Ishikawa (cell line): ENCODE measurements at regions not wholly inside any gene's neighbourhood (a gene's known extent, or its start where the extent isn't known, plus 50 kb on each side); places are given as distances from the start of the nearest gene placed in this dataset.

Experiments used
- TEAD4 ChIP-seq: IDR thresholded peaks from 2 replicates; pipeline ENCODE4 v1.6.1; 2012
- YY1 ChIP-seq: IDR thresholded peaks from 2 replicates; pipeline ENCODE4 v1.6.1; 2012; ENCODE audit warnings: low read depth
- TF ChIP-seq, protein P1 (sequence below): IDR thresholded peaks from 2 replicates; pipeline ENCODE4 v1.6.1; 2012; ENCODE audit warnings: low read depth, mild to moderate bottlenecking

DNA sequence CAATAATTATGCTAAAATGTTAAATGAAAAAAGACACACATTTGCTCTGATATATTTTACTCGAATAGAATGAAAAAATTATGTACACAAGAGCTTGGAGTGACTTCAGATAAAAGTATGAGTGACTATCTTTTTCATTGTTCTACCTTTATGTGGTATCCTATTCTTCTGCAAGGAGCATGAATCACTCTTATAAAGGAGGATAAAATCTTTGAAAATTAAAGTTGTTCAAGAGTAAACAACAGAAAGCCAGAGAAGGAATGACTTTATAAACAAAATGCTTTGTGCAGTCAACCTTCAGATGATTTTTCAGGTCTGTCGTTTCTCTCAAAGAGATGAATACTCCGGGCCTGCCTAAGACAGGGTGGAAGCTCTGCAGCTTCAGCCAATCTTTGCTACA lies 215.3 kb downstream of the FOXA2 start:
- TF ChIP-seq TEAD4 (no peak), YY1 (no peak)
- TF ChIP-seq, protein P1, sequence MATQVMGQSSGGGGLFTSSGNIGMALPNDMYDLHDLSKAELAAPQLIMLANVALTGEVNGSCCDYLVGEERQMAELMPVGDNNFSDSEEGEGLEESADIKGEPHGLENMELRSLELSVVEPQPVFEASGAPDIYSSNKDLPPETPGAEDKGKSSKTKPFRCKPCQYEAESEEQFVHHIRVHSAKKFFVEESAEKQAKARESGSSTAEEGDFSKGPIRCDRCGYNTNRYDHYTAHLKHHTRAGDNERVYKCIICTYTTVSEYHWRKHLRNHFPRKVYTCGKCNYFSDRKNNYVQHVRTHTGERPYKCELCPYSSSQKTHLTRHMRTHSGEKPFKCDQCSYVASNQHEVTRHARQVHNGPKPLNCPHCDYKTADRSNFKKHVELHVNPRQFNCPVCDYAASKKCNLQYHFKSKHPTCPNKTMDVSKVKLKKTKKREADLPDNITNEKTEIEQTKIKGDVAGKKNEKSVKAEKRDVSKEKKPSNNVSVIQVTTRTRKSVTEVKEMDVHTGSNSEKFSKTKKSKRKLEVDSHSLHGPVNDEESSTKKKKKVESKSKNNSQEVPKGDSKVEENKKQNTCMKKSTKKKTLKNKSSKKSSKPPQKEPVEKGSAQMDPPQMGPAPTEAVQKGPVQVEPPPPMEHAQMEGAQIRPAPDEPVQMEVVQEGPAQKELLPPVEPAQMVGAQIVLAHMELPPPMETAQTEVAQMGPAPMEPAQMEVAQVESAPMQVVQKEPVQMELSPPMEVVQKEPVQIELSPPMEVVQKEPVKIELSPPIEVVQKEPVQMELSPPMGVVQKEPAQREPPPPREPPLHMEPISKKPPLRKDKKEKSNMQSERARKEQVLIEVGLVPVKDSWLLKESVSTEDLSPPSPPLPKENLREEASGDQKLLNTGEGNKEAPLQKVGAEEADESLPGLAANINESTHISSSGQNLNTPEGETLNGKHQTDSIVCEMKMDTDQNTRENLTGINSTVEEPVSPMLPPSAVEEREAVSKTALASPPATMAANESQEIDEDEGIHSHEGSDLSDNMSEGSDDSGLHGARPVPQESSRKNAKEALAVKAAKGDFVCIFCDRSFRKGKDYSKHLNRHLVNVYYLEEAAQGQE: no peak
